GM12872 (cell line): ENCODE measurements at regions not wholly inside any gene's neighbourhood (a gene's known extent, or its start where the extent isn't known, plus 50 kb on each side); places are given as distances from the start of the nearest gene placed in this dataset.

Experiments used
- TF ChIP-seq, protein P1 (sequence below): IDR thresholded peaks from 3 replicates; pipeline ENCODE4 v1.5.1; 2011; ENCODE audit warnings: low read depth, mild to moderate bottlenecking, low read length, moderate library complexity; ENCODE audit not compliant: insufficient read depth

- TF ChIP-seq, protein P1, sequence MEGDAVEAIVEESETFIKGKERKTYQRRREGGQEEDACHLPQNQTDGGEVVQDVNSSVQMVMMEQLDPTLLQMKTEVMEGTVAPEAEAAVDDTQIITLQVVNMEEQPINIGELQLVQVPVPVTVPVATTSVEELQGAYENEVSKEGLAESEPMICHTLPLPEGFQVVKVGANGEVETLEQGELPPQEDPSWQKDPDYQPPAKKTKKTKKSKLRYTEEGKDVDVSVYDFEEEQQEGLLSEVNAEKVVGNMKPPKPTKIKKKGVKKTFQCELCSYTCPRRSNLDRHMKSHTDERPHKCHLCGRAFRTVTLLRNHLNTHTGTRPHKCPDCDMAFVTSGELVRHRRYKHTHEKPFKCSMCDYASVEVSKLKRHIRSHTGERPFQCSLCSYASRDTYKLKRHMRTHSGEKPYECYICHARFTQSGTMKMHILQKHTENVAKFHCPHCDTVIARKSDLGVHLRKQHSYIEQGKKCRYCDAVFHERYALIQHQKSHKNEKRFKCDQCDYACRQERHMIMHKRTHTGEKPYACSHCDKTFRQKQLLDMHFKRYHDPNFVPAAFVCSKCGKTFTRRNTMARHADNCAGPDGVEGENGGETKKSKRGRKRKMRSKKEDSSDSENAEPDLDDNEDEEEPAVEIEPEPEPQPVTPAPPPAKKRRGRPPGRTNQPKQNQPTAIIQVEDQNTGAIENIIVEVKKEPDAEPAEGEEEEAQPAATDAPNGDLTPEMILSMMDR = no peak
Observed at GRCh38 chr20:60214901-60215815, 256.9 kb downstream of the CDH26 start.

GRCh38 chr20:60215816-60216730, 257.9 kb downstream of the CDH26 start:
- TF ChIP-seq, protein P1 = no peak

- TF ChIP-seq, protein P1 = no peak
Observed at GRCh38 chr20:60219231-60219630, 261.0 kb downstream of the CDH26 start.

DNA sequence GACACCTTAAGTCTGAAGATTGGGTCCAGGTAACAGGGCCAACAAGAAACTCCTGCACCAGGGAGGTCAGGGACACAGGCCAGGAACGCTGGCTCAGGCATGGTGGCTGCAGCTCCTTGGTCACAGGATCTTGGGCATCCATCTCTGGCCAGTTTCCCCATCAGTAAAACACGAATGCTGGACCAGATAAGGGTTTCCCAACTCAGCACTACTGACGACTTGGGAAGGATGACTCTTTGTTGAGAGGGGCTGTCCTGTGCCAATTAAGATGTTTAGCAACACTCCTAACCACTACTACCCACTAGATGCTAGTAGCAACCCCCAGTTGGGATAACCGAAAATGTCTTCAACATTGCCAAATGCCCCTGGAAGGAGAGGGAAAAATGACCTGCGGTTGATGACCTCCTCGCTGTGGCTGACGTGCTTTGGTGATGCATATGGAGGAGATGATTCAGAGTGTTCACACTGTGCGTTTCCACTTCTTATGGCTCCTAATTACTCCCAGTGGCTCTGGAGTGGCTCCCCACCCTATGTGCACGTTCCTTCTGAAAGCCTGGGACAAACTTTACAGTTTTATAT, 261.9 kb downstream of the CDH26 start:
- TF ChIP-seq, protein P1 = no peak

GRCh38 chr20:60220706-60221105, 262.5 kb downstream of the CDH26 start:
- TF ChIP-seq, protein P1 = no peak

DNA sequence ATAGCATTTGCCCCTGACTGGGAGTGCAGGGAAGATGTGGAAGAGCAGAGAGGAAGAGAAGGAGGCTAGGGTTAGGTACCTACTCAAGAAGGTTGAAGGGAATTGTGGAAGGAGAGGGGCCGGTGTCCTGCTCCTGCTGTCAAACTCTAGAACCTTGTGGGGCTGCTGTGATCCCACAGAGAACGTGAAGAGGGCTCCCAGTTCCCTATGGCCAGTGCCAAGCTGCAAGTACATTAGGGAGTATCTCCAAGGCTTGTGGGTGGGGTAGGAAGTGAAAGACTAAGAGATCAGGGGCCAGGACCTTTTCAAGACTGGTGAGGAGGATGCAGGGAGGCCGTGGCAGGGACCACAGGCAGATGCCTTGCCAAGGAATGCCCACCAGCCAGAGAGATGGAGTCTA, 263.4 kb downstream of the CDH26 start:
- TF ChIP-seq, protein P1 = no peak

DNA sequence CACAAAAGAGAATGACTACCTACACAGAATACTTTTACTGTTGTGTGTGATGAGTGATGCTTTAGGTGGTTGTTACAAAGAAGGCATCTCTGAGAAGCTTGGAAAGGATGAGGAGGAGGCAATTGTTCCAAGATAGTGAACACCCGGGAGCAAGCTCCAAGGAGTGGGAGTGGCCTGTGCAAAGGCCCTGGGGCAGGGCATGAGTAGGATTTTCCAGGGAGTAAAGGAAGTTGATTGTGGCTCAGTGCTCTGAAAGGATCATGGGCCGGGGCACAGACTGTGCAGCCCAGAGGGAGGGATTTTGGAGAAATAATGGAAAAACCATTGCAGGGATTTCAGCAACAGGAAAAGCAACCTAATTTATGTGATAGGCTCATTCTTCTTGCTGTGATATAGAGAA, 264.3 kb downstream of the CDH26 start:
- TF ChIP-seq, protein P1 = no peak
